HepG2 (cell line): ENCODE measurements at regions not wholly inside any gene's neighbourhood (a gene's known extent, or its start where the extent isn't known, plus 50 kb on each side); places are given as distances from the start of the nearest gene placed in this dataset.

ENCODE experiments used
- ATAC-seq: fragments of 200-7000 bp; cut with Tn5 transposase; 3 replicates; pipeline ENCODE4 v1.9.1; 2020; ENCODE audit warnings: mild to moderate bottlenecking, moderate library complexity
- BruUV-seq: library from RNA; stranded (reverse); fragments of 400-500 nt; replicated peaks from 2 replicates; lab custom pipeline; 2021; lab: Mats Ljungman, UMichigan
- CTCF ChIA-PET: fragments of 300-600 bp; formaldehyde crosslinking; extraction: SDS; loops from one replicate; lab custom pipeline; 2021; ENCODE audit warnings: low total read pairs, inconsistent platforms, low intra/inter-chr PET ratio; lab: Yijun Ruan, JAX
- POLR2A ChIA-PET: fragments of 350-600 bp; sonication (Branson Sonifier 250); formaldehyde crosslinking; loops from one replicate; lab custom pipeline; 2020; ENCODE audit warnings: antibody characterized with exemption, inconsistent platforms; lab: Yijun Ruan, JAX
- DNase-seq: peaks from one replicate; pipeline ENCODE4 v3.0.0-alpha.2; 2015; ENCODE audit warnings: low spot score
- FAIRE-seq: peaks from 3 replicates; lab custom pipeline; 2011; peaks lifted over from hg19 to GRCh38; lab: Jason Lieb, UNC
- H2AFZ ChIP-seq: one replicate; pipeline ENCODE4 v1.6.1; 2011; ENCODE audit warnings: low read length, inconsistent platforms
- H3K27ac ChIP-seq: fragments of 300-600 bp; 3 replicates; pipeline ENCODE4 v1.8.0; 2011; ENCODE audit warnings: mixed run types, mild to moderate bottlenecking, mixed read lengths, low read length, inconsistent platforms; ENCODE audit not compliant: insufficient read depth; ENCODE audit errors: extremely low read length
- H3K27me3 ChIP-seq, 2 experiments: fragments of 200-600 bp in 1 of 2; 2 replicates in 1 of 2; 3 replicates in 1 of 2; pipeline versions ENCODE4 v1.6.0 to v1.8.0; 2011; ENCODE audit warnings: low read length in 2 of 2, mild to moderate bottlenecking in 2 of 2, moderate library complexity in 2 of 2, inconsistent platforms in 1 of 2; ENCODE audit not compliant: insufficient read depth in 2 of 2, control insufficient read depth in 1 of 2
- H3K36me3 ChIP-seq, 2 experiments: fragments of 200-600 bp in 1 of 2; replicated peaks in 1 of 2; 2 replicates in 1 of 2; 3 replicates in 1 of 2; pipeline versions ENCODE4 v1.5.1 to v1.8.0; 2011; ENCODE audit warnings: low read length in 2 of 2, inconsistent platforms in 1 of 2; ENCODE audit not compliant: insufficient read depth in 2 of 2, control insufficient read depth in 1 of 2
- H3K4me1 ChIP-seq: 2 replicates; pipeline ENCODE4 v1.5.1; 2012; ENCODE audit warnings: low read length, inconsistent platforms; ENCODE audit not compliant: insufficient read depth
- H3K4me2 ChIP-seq: 2 replicates; pipeline ENCODE4 v1.6.0; 2011; ENCODE audit warnings: low read depth, low read length, inconsistent platforms
- H3K4me3 ChIP-seq, 3 experiments: fragments of 200-600 bp in 1 of 3; sonication (generic), shearing (Covaris generic) in 1 of 3; replicated peaks in 1 of 3; 2 replicates each; pipeline ENCODE4 v1.5.1; 2011 to 2016; ENCODE audit warnings: low read length in 3 of 3, inconsistent platforms in 2 of 3, low read depth in 2 of 3, mild to moderate bottlenecking in 2 of 3, control low read depth in 1 of 3, mixed read lengths in 1 of 3; ENCODE audit not compliant: insufficient read depth in 1 of 3
- H3K79me2 ChIP-seq: one replicate; pipeline ENCODE4 v1.6.1; 2011; ENCODE audit warnings: low read length, inconsistent platforms; ENCODE audit not compliant: insufficient read depth
- H3K9ac ChIP-seq: 2 replicates; pipeline ENCODE4 v1.6.0; 2011; ENCODE audit warnings: mild to moderate bottlenecking, low read depth, low read length, inconsistent platforms; ENCODE audit not compliant: insufficient read depth
- H3K9me3 ChIP-seq: 2 replicates; pipeline ENCODE4 v1.5.1; 2012; ENCODE audit warnings: mild to moderate bottlenecking, low read length
- H4K20me1 ChIP-seq: 2 replicates; pipeline ENCODE4 v1.6.0; 2011; ENCODE audit warnings: inconsistent platforms, mild to moderate bottlenecking, low read length, moderate library complexity; ENCODE audit not compliant: insufficient read depth
- CEBPB ChIP-seq: IDR thresholded peaks from 2 replicates; pipeline ENCODE4 v1.6.1; 2011; ENCODE audit warnings: low read depth, low read length, improper control_type of control experiment, borderline replicate concordance
- HNRNPL ChIP-seq: fragments of 200-400 bp; formaldehyde crosslinking; IDR thresholded peaks from 2 replicates; pipeline ENCODE4 v1.6.1; 2017; ENCODE audit warnings: mild to moderate bottlenecking, low read depth, low read length
- MXI1 ChIP-seq: IDR thresholded peaks from 3 replicates; pipeline ENCODE4 v1.6.1; 2012; ENCODE audit warnings: low read depth, low read length, inconsistent platforms, borderline replicate concordance
- NR3C1 ChIP-seq: sonication (generic); formaldehyde crosslinking; IDR thresholded peaks from 2 replicates; pipeline ENCODE4 v1.4.0; 2020; ENCODE audit warnings: missing genetic modification reagents
- SCMH1 ChIP-seq: sonication (generic); formaldehyde crosslinking; IDR thresholded peaks from 2 replicates; pipeline ENCODE4 v1.9.0; 2021; ENCODE audit warnings: missing genetic modification reagents, mild to moderate bottlenecking, borderline replicate concordance
- SRF ChIP-seq: IDR thresholded peaks from 2 replicates; pipeline ENCODE4 v1.6.1; 2011; ENCODE audit warnings: mild to moderate bottlenecking, low read depth, low read length, moderate library complexity
- ZNF451 ChIP-seq: sonication (generic); formaldehyde crosslinking; IDR thresholded peaks from 2 replicates; pipeline ENCODE4 v1.5.0; 2020; ENCODE audit warnings: mild to moderate bottlenecking, missing genetic modification reagents
- ZNF547 ChIP-seq: sonication (generic); formaldehyde crosslinking; IDR thresholded peaks from 2 replicates; pipeline ENCODE4 v1.5.1; 2020; ENCODE audit warnings: mild to moderate bottlenecking, missing genetic modification reagents
- ZNF562 ChIP-seq: sonication (generic); formaldehyde crosslinking; IDR thresholded peaks from 2 replicates; pipeline ENCODE4 v1.8.0; 2022; ENCODE audit warnings: missing genetic modification reagents, borderline replicate concordance
- WGBS: methylation state at CpG from one replicate; pipeline ENCODE4 v1.1.6; 2017; ENCODE audit warnings: low lambda C conversion rate; 5-methylcytosine and 5-hydroxymethylcytosine counted together
- in situ Hi-C: cut with HindIII; loops from 2 replicates; pipeline ENCODE4 v1.10.0; 2017; ENCODE audit warnings: low pct_unique_long_range_greater_than_20kb; ENCODE audit not compliant: extremely low pct_ligation_motif_present
- intact Hi-C: fragments of 100-400 bp; cut with micrococcal nuclease; formaldehyde crosslinking; loops from one replicate; pipeline ENCODE4 v1.10.0; 2022; ENCODE audit not compliant: unreplicated experiment
- TF ChIP-seq, protein P1 (sequence below): sonication (generic); formaldehyde crosslinking; IDR thresholded peaks from 2 replicates; pipeline ENCODE4 v1.4.0; 2020; ENCODE audit warnings: missing genetic modification reagents, mild to moderate bottlenecking, borderline replicate concordance
- TF ChIP-seq, protein P2 (sequence below): sonication (generic); formaldehyde crosslinking; IDR thresholded peaks from 2 replicates; pipeline ENCODE4 v1.4.0; 2020; ENCODE audit warnings: missing genetic modification reagents

DNA sequence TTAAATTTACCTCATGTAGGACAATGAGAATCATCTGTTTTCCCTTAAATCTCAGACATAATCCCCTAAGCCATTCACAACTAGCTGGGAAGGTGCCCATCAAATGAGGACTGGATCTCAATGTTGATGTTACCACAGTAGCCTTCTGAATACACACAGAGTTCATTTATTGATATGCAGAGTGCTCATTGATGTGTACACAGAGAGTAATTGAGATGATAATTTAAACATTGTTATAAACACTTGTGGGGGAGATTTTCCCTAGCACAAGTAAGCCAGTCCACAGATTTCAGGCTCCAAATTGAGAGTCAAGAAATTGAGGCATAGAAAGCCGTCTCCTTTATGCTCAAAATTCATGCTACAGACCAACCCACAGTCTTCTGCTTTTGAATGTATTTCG, 273.4 kb upstream of the TRPC5 start:
- ATAC-seq (no peak), FAIRE-seq (no peak), DNase-seq (no peak)
- Histone ChIP-seq H3K9ac (no peak overlapping the region), H3K4me2 (no peak overlapping the region), H3K79me2 (no peaks in the 10 kb centered on the region), H3K4me3 (no peak overlapping the region), H3K27ac (no peak overlapping the region), H3K27me3 (no peaks in the 10 kb centered on the region), H3K36me3 (no peaks in the 10 kb centered on the region), H4K20me1 (no peaks in the 10 kb centered on the region), H3K9me3 (no peaks in the 10 kb centered on the region), H3K4me1 (no peaks in the 10 kb centered on the region), H2AFZ (no peak overlapping the region)
- TF ChIP-seq SRF (no peak), CEBPB (no peak), ZNF547 (CRISPR knock-in tag) (no peak), ZNF562 (no peak), NR3C1 (CRISPR knock-in tag) (no peak), ZNF451 (CRISPR knock-in tag) (no peak), HNRNPL (no peak), SCMH1 (no peak), MXI1 (no peak)
- TF ChIP-seq, protein P1, sequence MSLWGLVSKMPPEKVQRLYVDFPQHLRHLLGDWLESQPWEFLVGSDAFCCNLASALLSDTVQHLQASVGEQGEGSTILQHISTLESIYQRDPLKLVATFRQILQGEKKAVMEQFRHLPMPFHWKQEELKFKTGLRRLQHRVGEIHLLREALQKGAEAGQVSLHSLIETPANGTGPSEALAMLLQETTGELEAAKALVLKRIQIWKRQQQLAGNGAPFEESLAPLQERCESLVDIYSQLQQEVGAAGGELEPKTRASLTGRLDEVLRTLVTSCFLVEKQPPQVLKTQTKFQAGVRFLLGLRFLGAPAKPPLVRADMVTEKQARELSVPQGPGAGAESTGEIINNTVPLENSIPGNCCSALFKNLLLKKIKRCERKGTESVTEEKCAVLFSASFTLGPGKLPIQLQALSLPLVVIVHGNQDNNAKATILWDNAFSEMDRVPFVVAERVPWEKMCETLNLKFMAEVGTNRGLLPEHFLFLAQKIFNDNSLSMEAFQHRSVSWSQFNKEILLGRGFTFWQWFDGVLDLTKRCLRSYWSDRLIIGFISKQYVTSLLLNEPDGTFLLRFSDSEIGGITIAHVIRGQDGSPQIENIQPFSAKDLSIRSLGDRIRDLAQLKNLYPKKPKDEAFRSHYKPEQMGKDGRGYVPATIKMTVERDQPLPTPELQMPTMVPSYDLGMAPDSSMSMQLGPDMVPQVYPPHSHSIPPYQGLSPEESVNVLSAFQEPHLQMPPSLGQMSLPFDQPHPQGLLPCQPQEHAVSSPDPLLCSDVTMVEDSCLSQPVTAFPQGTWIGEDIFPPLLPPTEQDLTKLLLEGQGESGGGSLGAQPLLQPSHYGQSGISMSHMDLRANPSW, result no peak
- TF ChIP-seq, protein P2, sequence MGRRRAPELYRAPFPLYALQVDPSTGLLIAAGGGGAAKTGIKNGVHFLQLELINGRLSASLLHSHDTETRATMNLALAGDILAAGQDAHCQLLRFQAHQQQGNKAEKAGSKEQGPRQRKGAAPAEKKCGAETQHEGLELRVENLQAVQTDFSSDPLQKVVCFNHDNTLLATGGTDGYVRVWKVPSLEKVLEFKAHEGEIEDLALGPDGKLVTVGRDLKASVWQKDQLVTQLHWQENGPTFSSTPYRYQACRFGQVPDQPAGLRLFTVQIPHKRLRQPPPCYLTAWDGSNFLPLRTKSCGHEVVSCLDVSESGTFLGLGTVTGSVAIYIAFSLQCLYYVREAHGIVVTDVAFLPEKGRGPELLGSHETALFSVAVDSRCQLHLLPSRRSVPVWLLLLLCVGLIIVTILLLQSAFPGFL (CRISPR knock-in tag), result no peak
- ChIA-PET POLR2A (no interaction called here), CTCF (no interaction called here)
- in situ Hi-C loops (no loop called here), intact Hi-C loops (no loop called here)
- WGBS, result 0% methylated on average over 2 of the region's 2 CpGs
- BruUV-seq, result no TSS peak
